ENCODE measurements at regions not wholly inside any gene's neighbourhood (a gene's known extent, or its start where the extent isn't known, plus 50 kb on each side); places are given as distances from the start of the nearest gene placed in this dataset.

- no peaks in the 10 kb centered on the region; the same call in 1 of the 2 replicates for H3K9me3 ChIP-seq (ENCODE audit: control insufficient read depth, insufficient read depth, low read depth, low read length)
- intact Hi-C loops (cut with micrococcal nuclease; ENCODE audit: unreplicated experiment), result no loop called here
- H3K27me3 ChIP-seq (ENCODE audit: control insufficient read depth, insufficient read depth, low read length), result no peaks in the 10 kb centered on the region
- DNase-seq (ENCODE audit: low read depth, low spot score), result no peak
- no peaks in the 10 kb centered on the region for H3K4me1 ChIP-seq (ENCODE audit: control insufficient read depth, insufficient read depth, low read length)
- H3K27ac ChIP-seq (ENCODE audit: low read length), result no peak overlapping the region
- ChIA-PET CTCF (no interaction called here), POLR2A (no interaction called here)
- no peaks in the 10 kb centered on the region for H3K36me3 ChIP-seq (ENCODE audit: control insufficient read depth, insufficient read depth, low read length)
- no peak overlapping the region for H3K4me3 ChIP-seq (ENCODE audit: low read depth in 2 of 2, low read length in 2 of 2)
- TF ChIP-seq REST (IDR thresholded peaks at IDR 0.05; ENCODE audit: insufficient read depth in 1 of 2, low read depth in 2 of 2, low read length in 1 of 2), result no peak
- TF ChIP-seq TCF7L2 (IDR thresholded peaks at IDR 0.05; ENCODE audit: low read depth, low read length), result no peak
- TF ChIP-seq CTCF (IDR thresholded peaks at IDR 0.05), result no peak
- TF ChIP-seq SIN3A (IDR thresholded peaks at IDR 0.05; ENCODE audit: borderline replicate concordance, insufficient read depth, low read depth, low read length), result no peak
- TF ChIP-seq POLR2AphosphoS5 (IDR thresholded peaks at IDR 0.05; ENCODE audit: low read depth, low read length), result no peak
- no peak for ATAC-seq
- in situ Hi-C loops (cut with HindIII; ENCODE audit: low pct_unique_long_range_greater_than_20kb, low sequenced_read_pairs), result no loop called here
- no TSS peak for BruUV-seq (replicated peaks)
Measured at GRCh38 chr2:12400543-12400942, 316.2 kb upstream of the TRIB2 start.

- POLR2A ChIA-PET, result no interaction called here
- no peak for ATAC-seq
- CTCF ChIA-PET, result no interaction called here
Measured at GRCh38 chr2:12402440-12403139, 314.1 kb upstream of the TRIB2 start.

More at GRCh38 chr2:12402440-12403139, 314.1 kb upstream of the TRIB2 start:
- no peaks in the 10 kb centered on the region for H3K4me1 ChIP-seq (ENCODE audit: control insufficient read depth, insufficient read depth, low read length)
- intact Hi-C loops (cut with micrococcal nuclease; ENCODE audit: unreplicated experiment) (no loop called here), in situ Hi-C loops (cut with HindIII; ENCODE audit: low pct_unique_long_range_greater_than_20kb, low sequenced_read_pairs) (no loop called here)
- H3K27me3 ChIP-seq (ENCODE audit: control insufficient read depth, insufficient read depth, low read length), result no peaks in the 10 kb centered on the region
- H3K4me3 ChIP-seq (ENCODE audit: low read depth in 2 of 2, low read length in 2 of 2), result no peak overlapping the region
- TF ChIP-seq CTCF (IDR thresholded peaks at IDR 0.05) (no peak), POLR2AphosphoS5 (IDR thresholded peaks at IDR 0.05; ENCODE audit: low read depth, low read length) (no peak), REST (IDR thresholded peaks at IDR 0.05; ENCODE audit: insufficient read depth in 1 of 2, low read depth in 2 of 2, low read length in 1 of 2) (no peak), SIN3A (IDR thresholded peaks at IDR 0.05; ENCODE audit: borderline replicate concordance, insufficient read depth, low read depth, low read length) (no peak)
- no peaks in the 10 kb centered on the region for H3K36me3 ChIP-seq (ENCODE audit: control insufficient read depth, insufficient read depth, low read length)
- H3K9me3 ChIP-seq (ENCODE audit: control insufficient read depth, insufficient read depth, low read depth, low read length), result no peaks in the 10 kb centered on the region; the same call in 1 of the 2 replicates
- no peak overlapping the region for H3K27ac ChIP-seq (ENCODE audit: low read length)
- no TSS peak for BruUV-seq (replicated peaks)
- no peak for DNase-seq (ENCODE audit: low read depth, low spot score)

Measured in Panc1 (cell line).